ENCODE measurements at regions not wholly inside any gene's neighbourhood (a gene's known extent, or its start where the extent isn't known, plus 50 kb on each side); places are given as distances from the start of the nearest gene placed in this dataset.

- DNase-seq (ENCODE audit: low read depth, low spot score), result no peak
Observed at GRCh38 chr3:24835510-24835909, 340.9 kb upstream of the THRB start.

GRCh38 chr3:24837601-24838000 is 343.0 kb upstream of the THRB start:
- DNase-seq (ENCODE audit: low read depth, low spot score), result no peak

GRCh38 chr3:24838533-24838932 is 343.9 kb upstream of the THRB start:
- DNase-seq (ENCODE audit: low read depth, low spot score), result no peak

- DNase-seq (ENCODE audit: low read depth, low spot score), result no peak
Observed at GRCh38 chr3:24843955-24844354, 349.3 kb upstream of the THRB start.

GRCh38 chr3:24845524-24846155 is 351.0 kb upstream of the THRB start:
- DNase-seq (ENCODE audit: low read depth, low spot score), result no peak

- no peak for DNase-seq (ENCODE audit: low read depth, low spot score)
Observed at GRCh38 chr3:24846286-24846860, 351.7 kb upstream of the THRB start.

GRCh38 chr3:24850245-24850644 is 355.6 kb upstream of the THRB start:
- no peak for DNase-seq (ENCODE audit: low read depth, low spot score)

- no peak for DNase-seq (ENCODE audit: low read depth, low spot score)
Observed at GRCh38 chr3:24853685-24854490, 359.2 kb upstream of the THRB start.

- DNase-seq (ENCODE audit: low read depth, low spot score), result no peak
Observed at GRCh38 chr3:24854748-24855147, 360.1 kb upstream of the THRB start.

GRCh38 chr3:24857945-24858344 is 363.3 kb upstream of the THRB start:
- DNase-seq (ENCODE audit: low read depth, low spot score), result no peak

GRCh38 chr3:24863215-24863614 is 368.6 kb upstream of the THRB start:
- DNase-seq (ENCODE audit: low read depth, low spot score), result no peak

GRCh38 chr3:24867783-24868182 is 373.1 kb upstream of the THRB start:
- no peak for DNase-seq (ENCODE audit: low read depth, low spot score)

GRCh38 chr3:24881239-24881638 is 386.6 kb upstream of the THRB start:
- no peak for DNase-seq (ENCODE audit: low read depth, low spot score)

- DNase-seq (ENCODE audit: low read depth, low spot score), result no peak
Observed at GRCh38 chr3:24886501-24886900, 391.9 kb upstream of the THRB start.

GRCh38 chr3:24890012-24890411 is 395.4 kb upstream of the THRB start:
- no peak for DNase-seq (ENCODE audit: low read depth, low spot score)

- DNase-seq (ENCODE audit: low read depth, low spot score), result no peak
Observed at GRCh38 chr3:24899373-24899772, 404.7 kb upstream of the THRB start.

GRCh38 chr3:24899901-24900603 is 405.4 kb upstream of the THRB start:
- no peak for DNase-seq (ENCODE audit: low read depth, low spot score)

- no peak for DNase-seq (ENCODE audit: low read depth, low spot score)
Observed at GRCh38 chr3:24905266-24905665, 410.6 kb upstream of the THRB start.

- DNase-seq (ENCODE audit: low read depth, low spot score), result no peak
Observed at GRCh38 chr3:24907106-24907505, 412.5 kb upstream of the THRB start.

GRCh38 chr3:24911076-24911475 is 416.4 kb upstream of the THRB start:
- no peak for DNase-seq (ENCODE audit: low read depth, low spot score)

- DNase-seq (ENCODE audit: low read depth, low spot score), result no peak
Observed at GRCh38 chr3:24915639-24916038, 421.0 kb upstream of the THRB start.

- no peak for DNase-seq (ENCODE audit: low read depth, low spot score)
Observed at GRCh38 chr3:24917908-24918307, 423.3 kb upstream of the THRB start.

All from pulmonary artery endothelial cell (primary cell).